ENCODE measurements at regions not wholly inside any gene's neighbourhood (a gene's known extent, or its start where the extent isn't known, plus 50 kb on each side); places are given as distances from the start of the nearest gene placed in this dataset.

- no peak for TF ChIP-seq CTCF (IDR thresholded peaks at IDR 0.05)
- TF ChIP-seq POLR2AphosphoS5 (IDR thresholded peaks at IDR 0.05; ENCODE audit: insufficient read depth in 1 of 2, low read depth in 1 of 2): no peak
Measured at GRCh38 chr16:26220894-26221293, 529.1 kb downstream of the HS3ST4 start.

Data from vagina (tissue), 2 donors.